SK-N-SH (cell line): ENCODE measurements at regions not wholly inside any gene's neighbourhood (a gene's known extent, or its start where the extent isn't known, plus 50 kb on each side); places are given as distances from the start of the nearest gene placed in this dataset.
A peak's percentile ranks its signal among the peaks of the same experiment; 100 is the strongest.

Experiments used
- CTCF ChIA-PET: fragments of 300-600, 350-600 bp; formaldehyde crosslinking; extraction: SDS; loops from one replicate; lab custom pipeline; 2021; lab: Yijun Ruan, JAX
- POLR2A ChIA-PET: fragments of 350-600 bp; sonication (Branson Sonifier 250); formaldehyde crosslinking; extraction: SDS; loops from one replicate; lab custom pipeline; 2020; ENCODE audit warnings: antibody characterized with exemption, inconsistent platforms; lab: Yijun Ruan, JAX
- DNase-seq: peaks from one replicate; pipeline ENCODE4 v3.0.0; 2012
- H2AFZ ChIP-seq: fragments of 200-600 bp; sonication (generic); 2 replicates; pipeline ENCODE4 v1.8.1; 2016; ENCODE audit warnings: antibody characterized with exemption, mild to moderate bottlenecking, low read depth
- H3F3A ChIP-seq: fragments of 200-600 bp; sonication (generic); replicated peaks from 2 replicates; pipeline ENCODE3; 2016; ENCODE audit warnings: antibody characterized with exemption, mild to moderate bottlenecking; ENCODE audit not compliant: insufficient read depth
- H3K27ac ChIP-seq, 2 experiments: fragments of 200-500 bp in 1 of 2; fragments of 200-600 bp in 1 of 2; sonication (Bioruptor generic) in 1 of 2; sonication (generic), shearing (Covaris generic) in 1 of 2; 2 replicates each; pipeline versions ENCODE4 v1.5.1 to v1.6.1; 2014 to 2016; ENCODE audit warnings: low read depth in 2 of 2, inconsistent platforms in 1 of 2, low read length in 1 of 2, mild to moderate bottlenecking in 1 of 2, mixed read lengths in 1 of 2
- H3K27me3 ChIP-seq: fragments of 200-600 bp; sonication (generic), shearing (Covaris generic); 2 replicates; pipeline ENCODE4 v1.6.1; 2016; ENCODE audit warnings: mixed run types; ENCODE audit not compliant: insufficient read depth
- H3K36me3 ChIP-seq, 2 experiments: fragments of 200-500 bp in 1 of 2; fragments of 200-600 bp in 1 of 2; sonication (Bioruptor generic) in 1 of 2; sonication (generic) in 1 of 2; replicated peaks in 1 of 2; 2 replicates each; pipeline versions ENCODE3 to v1.5.1; 2014 to 2016; ENCODE audit warnings: low read length in 1 of 2, mild to moderate bottlenecking in 1 of 2; ENCODE audit not compliant: insufficient read depth in 2 of 2, control insufficient read depth in 1 of 2
- H3K4me1 ChIP-seq, 2 experiments: fragments of 200-500 bp in 1 of 2; fragments of 200-600 bp in 1 of 2; sonication (Bioruptor generic) in 1 of 2; sonication (generic), shearing (Covaris generic) in 1 of 2; 2 replicates each; pipeline versions ENCODE4 v1.5.1 to v1.6.1; 2014 to 2016; ENCODE audit warnings: low read depth in 1 of 2, low read length in 1 of 2, mixed run types in 1 of 2; ENCODE audit not compliant: insufficient read depth in 2 of 2, control insufficient read depth in 1 of 2
- H3K4me2 ChIP-seq: fragments of 200-600 bp; sonication (generic), shearing (Covaris generic); 2 replicates; pipeline ENCODE4 v1.6.1; 2017; ENCODE audit warnings: mixed run types
- H3K4me3 ChIP-seq, 2 experiments: fragments of 200-500 bp in 1 of 2; fragments of 200-600 bp in 1 of 2; sonication (Bioruptor generic) in 1 of 2; sonication (generic), shearing (Covaris generic) in 1 of 2; 2 replicates each; pipeline versions ENCODE4 v1.5.1 to v1.8.1; 2014 to 2016; ENCODE audit warnings: low read depth in 2 of 2, inconsistent platforms in 1 of 2, low read length in 1 of 2, mild to moderate bottlenecking in 1 of 2, mixed read lengths in 1 of 2, moderate library complexity in 1 of 2
- H3K79me2 ChIP-seq: fragments of 200-600 bp; sonication (generic); 2 replicates; pipeline ENCODE4 v1.8.1; 2017; ENCODE audit warnings: mild to moderate bottlenecking; ENCODE audit not compliant: insufficient read depth
- H3K9ac ChIP-seq: fragments of 200-600 bp; sonication (generic); 2 replicates; pipeline ENCODE4 v1.6.1; 2017; ENCODE audit warnings: mixed run types
- H3K9me2 ChIP-seq: fragments of 200-600 bp; sonication (generic); 2 replicates; pipeline ENCODE4 v1.6.1; 2017; ENCODE audit warnings: mixed run types
- H3K9me3 ChIP-seq: fragments of 200-600 bp; sonication (generic); 2 replicates; pipeline ENCODE4 v1.6.1; 2017; ENCODE audit warnings: mixed run types, mild to moderate bottlenecking, moderate library complexity
- H4K20me1 ChIP-seq: fragments of 200-600 bp; sonication (generic); 2 replicates; pipeline ENCODE4 v1.6.1; 2017; ENCODE audit warnings: mild to moderate bottlenecking, mixed run types; ENCODE audit not compliant: insufficient read depth
- EZH2phosphoT487 ChIP-seq: fragments of 200-600 bp; sonication (generic); IDR thresholded peaks from 2 replicates; pipeline ENCODE4 v1.6.1; 2017; ENCODE audit warnings: low read depth, mixed run types, mild to moderate bottlenecking, antibody characterized with exemption, moderate library complexity, borderline replicate concordance
- FOSL2 ChIP-seq: IDR thresholded peaks from 2 replicates; pipeline ENCODE4 v1.4.0; 2012; ENCODE audit warnings: low read depth, mild to moderate bottlenecking, moderate library complexity, borderline replicate concordance
- FOXJ3 ChIP-seq: sonication (generic); formaldehyde crosslinking; IDR thresholded peaks from 2 replicates; pipeline ENCODE4 v1.5.1; 2020; ENCODE audit warnings: mild to moderate bottlenecking, missing genetic modification reagents
- GABPA ChIP-seq: IDR thresholded peaks from 2 replicates; pipeline ENCODE4 v1.4.0; 2012; ENCODE audit warnings: low read depth, mild to moderate bottlenecking
- GATA2 ChIP-seq: sonication (generic); formaldehyde crosslinking; IDR thresholded peaks from 2 replicates; pipeline ENCODE4 v1.5.0; 2020; ENCODE audit warnings: mild to moderate bottlenecking, missing genetic modification reagents
- NFIC ChIP-seq: IDR thresholded peaks from 2 replicates; pipeline ENCODE4 v1.4.0; 2012; ENCODE audit warnings: borderline replicate concordance
- POLR2AphosphoS5 ChIP-seq: IDR thresholded peaks from 2 replicates; pipeline ENCODE4 v1.6.1; 2012; ENCODE audit warnings: low read depth, low read length
- RCOR1 ChIP-seq: fragments of 150-350 bp; IDR thresholded peaks from 2 replicates; pipeline ENCODE4 v1.6.1; 2017; ENCODE audit warnings: antibody characterized with exemption, low read length
- RFX5 ChIP-seq: IDR thresholded peaks from 2 replicates; pipeline ENCODE4 v1.6.1; 2012; ENCODE audit warnings: mild to moderate bottlenecking, improper control_type of control experiment, low read length
- RXRA ChIP-seq: IDR thresholded peaks from 2 replicates; pipeline ENCODE4 v1.4.0; 2012; ENCODE audit warnings: low read depth, mild to moderate bottlenecking, borderline replicate concordance
- SIN3A ChIP-seq: IDR thresholded peaks from 2 replicates; pipeline ENCODE4 v1.6.1; 2012; ENCODE audit warnings: low read depth, mild to moderate bottlenecking, low read length, moderate library complexity, borderline replicate concordance
- SMC3 ChIP-seq: IDR thresholded peaks from 2 replicates; pipeline ENCODE4 v1.6.1; 2012; ENCODE audit warnings: low read depth, low read length, improper control_type of control experiment
- TEAD4 ChIP-seq: IDR thresholded peaks from 2 replicates; pipeline ENCODE4 v1.4.0; 2012; ENCODE audit warnings: mild to moderate bottlenecking, borderline replicate concordance; ENCODE audit not compliant: insufficient read depth
- WGBS: methylation state at CpG from one replicate; pipeline ENCODE4 v1.1.6; 2017; ENCODE audit warnings: low lambda C conversion rate; 5-methylcytosine and 5-hydroxymethylcytosine counted together
- TF ChIP-seq, protein P1 (sequence below): IDR thresholded peaks from 2 replicates; pipeline ENCODE4 v1.4.0; 2012; ENCODE audit warnings: low read depth, borderline replicate concordance
- TF ChIP-seq, protein P2 (sequence below): IDR thresholded peaks from 2 replicates; pipeline ENCODE4; 2012
- TF ChIP-seq, protein P3 (sequence below): IDR thresholded peaks from 2 replicates; pipeline ENCODE4 v1.4.0; 2012; ENCODE audit warnings: low read depth, borderline replicate concordance
- TF ChIP-seq, protein P4 (sequence below): IDR thresholded peaks from 2 replicates; pipeline ENCODE4 v1.4.0; 2012; ENCODE audit warnings: low read depth

DNA sequence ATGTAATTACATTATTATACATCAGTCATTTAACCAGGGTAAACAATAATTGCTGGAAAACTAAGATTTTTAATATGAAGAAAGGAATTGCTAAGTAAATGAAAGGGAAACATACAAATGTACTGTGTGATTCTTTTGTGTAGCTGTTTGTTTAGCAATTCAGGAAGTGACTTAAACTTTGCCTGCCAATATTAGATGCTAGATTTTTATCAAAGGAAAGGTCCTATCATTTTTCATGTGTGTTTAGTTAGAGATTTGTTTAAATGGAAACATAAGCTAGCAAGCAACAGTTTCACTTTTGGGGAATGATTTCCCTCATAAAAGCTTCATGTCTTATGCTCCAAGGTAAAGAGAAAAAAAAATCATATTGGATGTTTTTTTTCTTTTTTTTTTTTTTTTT is 95.1 kb upstream of the LIMCH1 start:
- no peaks in the 10 kb centered on the region for H3K79me2 ChIP-seq
- H3F3A ChIP-seq, result no peaks in the 10 kb centered on the region
- H3K4me3 ChIP-seq, result no peak overlapping the region
- no peak overlapping the region for H2AFZ ChIP-seq
- POLR2A ChIA-PET, result interaction anchor here (0.5 kb wide), 1 partner anchor 10 kb away, joined by 3 read pairs; no protein-coding TSS in a partner anchor
- CTCF ChIA-PET, result interaction anchor here (1.1 to 2.3 kb wide), 4 partner anchors 11 to 218 kb away, joined by 3 to 8 read pairs (median 6); no protein-coding TSS in a partner anchor
- H3K27me3 ChIP-seq, result no peaks in the 10 kb centered on the region
- no peaks in the 10 kb centered on the region for H3K9me3 ChIP-seq
- no peaks in the 10 kb centered on the region for H4K20me1 ChIP-seq
- H3K4me2 ChIP-seq, result no peak overlapping the region
- peaks cover 0 to 13% of the 10 kb centered on the region in 2 experiments; a peak in 2 of 4 replicates for H3K4me1 ChIP-seq
- no peak for TF ChIP-seq SIN3A
- TF ChIP-seq, protein P1, sequence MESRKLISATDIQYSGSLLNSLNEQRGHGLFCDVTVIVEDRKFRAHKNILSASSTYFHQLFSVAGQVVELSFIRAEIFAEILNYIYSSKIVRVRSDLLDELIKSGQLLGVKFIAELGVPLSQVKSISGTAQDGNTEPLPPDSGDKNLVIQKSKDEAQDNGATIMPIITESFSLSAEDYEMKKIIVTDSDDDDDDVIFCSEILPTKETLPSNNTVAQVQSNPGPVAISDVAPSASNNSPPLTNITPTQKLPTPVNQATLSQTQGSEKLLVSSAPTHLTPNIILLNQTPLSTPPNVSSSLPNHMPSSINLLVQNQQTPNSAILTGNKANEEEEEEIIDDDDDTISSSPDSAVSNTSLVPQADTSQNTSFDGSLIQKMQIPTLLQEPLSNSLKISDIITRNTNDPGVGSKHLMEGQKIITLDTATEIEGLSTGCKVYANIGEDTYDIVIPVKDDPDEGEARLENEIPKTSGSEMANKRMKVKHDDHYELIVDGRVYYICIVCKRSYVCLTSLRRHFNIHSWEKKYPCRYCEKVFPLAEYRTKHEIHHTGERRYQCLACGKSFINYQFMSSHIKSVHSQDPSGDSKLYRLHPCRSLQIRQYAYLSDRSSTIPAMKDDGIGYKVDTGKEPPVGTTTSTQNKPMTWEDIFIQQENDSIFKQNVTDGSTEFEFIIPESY, result no peak
- no peak for TF ChIP-seq RCOR1
- no peak for TF ChIP-seq POLR2AphosphoS5
- TF ChIP-seq RFX5, result no peak
- TF ChIP-seq, protein P2, sequence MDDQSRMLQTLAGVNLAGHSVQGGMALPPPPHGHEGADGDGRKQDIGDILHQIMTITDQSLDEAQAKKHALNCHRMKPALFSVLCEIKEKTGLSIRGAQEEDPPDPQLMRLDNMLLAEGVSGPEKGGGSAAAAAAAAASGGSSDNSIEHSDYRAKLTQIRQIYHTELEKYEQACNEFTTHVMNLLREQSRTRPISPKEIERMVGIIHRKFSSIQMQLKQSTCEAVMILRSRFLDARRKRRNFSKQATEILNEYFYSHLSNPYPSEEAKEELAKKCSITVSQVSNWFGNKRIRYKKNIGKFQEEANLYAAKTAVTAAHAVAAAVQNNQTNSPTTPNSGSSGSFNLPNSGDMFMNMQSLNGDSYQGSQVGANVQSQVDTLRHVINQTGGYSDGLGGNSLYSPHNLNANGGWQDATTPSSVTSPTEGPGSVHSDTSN, result no peak
- TF ChIP-seq TEAD4, result no peak
- TF ChIP-seq GATA2 (CRISPR knock-in tag), result no peak
- TF ChIP-seq, protein P3, sequence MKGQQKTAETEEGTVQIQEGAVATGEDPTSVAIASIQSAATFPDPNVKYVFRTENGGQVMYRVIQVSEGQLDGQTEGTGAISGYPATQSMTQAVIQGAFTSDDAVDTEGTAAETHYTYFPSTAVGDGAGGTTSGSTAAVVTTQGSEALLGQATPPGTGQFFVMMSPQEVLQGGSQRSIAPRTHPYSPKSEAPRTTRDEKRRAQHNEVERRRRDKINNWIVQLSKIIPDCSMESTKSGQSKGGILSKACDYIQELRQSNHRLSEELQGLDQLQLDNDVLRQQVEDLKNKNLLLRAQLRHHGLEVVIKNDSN, result no peak
- no peak for TF ChIP-seq GABPA
- no peaks in the 10 kb centered on the region for H3K9me2 ChIP-seq
- no peak for DNase-seq
- no peak overlapping the region; a peak in 1 of 4 replicates for H3K27ac ChIP-seq
- no peak overlapping the region for H3K9ac ChIP-seq
- no peaks in the 10 kb centered on the region for H3K36me3 ChIP-seq

DNA sequence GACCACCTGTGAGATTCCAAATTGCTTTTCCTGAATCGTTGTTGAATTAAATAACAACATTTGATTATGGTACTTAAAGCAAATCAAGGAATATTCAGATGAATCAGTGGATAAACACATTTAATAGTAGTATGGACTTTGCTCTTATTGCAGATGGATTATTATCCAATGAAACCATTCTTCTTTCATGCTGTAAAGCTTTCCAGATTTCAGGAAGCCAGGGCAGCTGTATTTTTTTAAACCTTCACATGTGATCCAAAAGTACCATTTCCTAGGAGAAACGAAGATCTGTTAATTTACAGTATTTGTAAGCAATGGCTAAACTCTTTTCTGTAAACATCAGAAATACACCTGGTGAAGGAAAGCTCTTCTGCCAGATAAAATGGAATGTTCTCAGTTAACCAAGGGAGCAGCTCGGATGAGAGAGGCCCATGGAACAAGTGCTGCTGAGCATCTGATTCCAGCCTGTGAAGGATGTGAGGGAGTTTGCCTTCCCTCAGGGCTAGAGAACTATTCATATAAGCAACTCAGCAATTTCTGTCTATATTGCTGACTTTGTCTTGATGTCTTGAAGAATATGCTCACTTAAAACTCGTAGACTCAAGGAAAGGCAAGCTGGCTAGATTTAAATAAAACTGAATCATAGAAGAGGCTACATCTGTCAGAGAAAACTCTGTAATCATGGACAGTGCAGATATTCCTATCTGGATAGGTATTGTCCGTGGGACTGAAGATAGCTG is 94.4 kb upstream of the LIMCH1 start:
- CTCF ChIA-PET, result interaction anchor here (0.7 to 2.3 kb wide), 5 partner anchors 10 to 218 kb away, joined by 3 to 8 read pairs (median 5); no protein-coding TSS in a partner anchor
- no peak overlapping the region for H3K4me2 ChIP-seq

More for the DNA sequence above, 94.4 kb upstream of the LIMCH1 start:
- TF ChIP-seq SMC3 (no peak), FOXJ3 (CRISPR knock-in tag) (no peak), NFIC (no peak), RXRA (no peak), FOSL2 (no peak), EZH2phosphoT487 (no peak), POLR2AphosphoS5 (no peak)
- TF ChIP-seq, protein P4, sequence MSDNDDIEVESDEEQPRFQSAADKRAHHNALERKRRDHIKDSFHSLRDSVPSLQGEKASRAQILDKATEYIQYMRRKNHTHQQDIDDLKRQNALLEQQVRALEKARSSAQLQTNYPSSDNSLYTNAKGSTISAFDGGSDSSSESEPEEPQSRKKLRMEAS, result no peak
- TF ChIP-seq, protein P1, result no peak
- peaks cover 0 to 13% of the 10 kb centered on the region in 2 experiments; a peak in 2 of 4 replicates for H3K4me1 ChIP-seq
- H3F3A ChIP-seq, result no peaks in the 10 kb centered on the region
- H3K79me2 ChIP-seq, result no peaks in the 10 kb centered on the region
- no peak overlapping the region for H3K4me3 ChIP-seq
- H3K9ac ChIP-seq, result no peak overlapping the region
- H2AFZ ChIP-seq, result no peak overlapping the region
- 19% methylated on average over 5 of the region's 5 CpGs for WGBS
- POLR2A ChIA-PET, result no interaction called here
- peak overlapping the region in 1 of 2 experiments; percentile 30; a peak in 1 of 4 replicates for H3K27ac ChIP-seq
- H3K27me3 ChIP-seq, result no peaks in the 10 kb centered on the region
- no peaks in the 10 kb centered on the region for H4K20me1 ChIP-seq
- no peaks in the 10 kb centered on the region for H3K36me3 ChIP-seq
- no peaks in the 10 kb centered on the region for H3K9me2 ChIP-seq
- DNase-seq, result no peak
- H3K9me3 ChIP-seq, result no peaks in the 10 kb centered on the region
